Breast epithelium (tissue), 3 donors: ENCODE measurements at regions not wholly inside any gene's neighbourhood (a gene's known extent, or its start where the extent isn't known, plus 50 kb on each side); places are given as distances from the start of the nearest gene placed in this dataset.

Source experiments
- CTCF ChIP-seq, 3 donors: fragments of 450-650 bp; IDR thresholded peaks; one replicate each; pipeline ENCODE4 v1.5.1; 2016 to 2017; ENCODE audit warnings: antibody characterized with exemption in 3 of 3, mild to moderate bottlenecking in 3 of 3, moderate library complexity in 3 of 3
- POLR2A ChIP-seq: fragments of 450-650 bp; IDR thresholded peaks from one replicate; pipeline ENCODE4 v1.6.1; 2016; ENCODE audit warnings: antibody characterized with exemption, mild to moderate bottlenecking, moderate library complexity
- POLR2AphosphoS5 ChIP-seq, 3 donors: sonication (generic); formaldehyde crosslinking; IDR thresholded peaks; one replicate each; pipeline ENCODE4 v1.6.1; 2017; ENCODE audit warnings: antibody characterized with exemption in 3 of 3

GRCh38 chr16:50941681-50942080 lies 199.8 kb downstream of the CYLD start:
- TF ChIP-seq CTCF (IDR thresholded peaks at IDR 0.05) (no peak), POLR2AphosphoS5 (IDR thresholded peaks at IDR 0.05) (no peak), POLR2A (no peak)
